ENCODE measurements at regions not wholly inside any gene's neighbourhood (a gene's known extent, or its start where the extent isn't known, plus 50 kb on each side); places are given as distances from the start of the nearest gene placed in this dataset.

DNA sequence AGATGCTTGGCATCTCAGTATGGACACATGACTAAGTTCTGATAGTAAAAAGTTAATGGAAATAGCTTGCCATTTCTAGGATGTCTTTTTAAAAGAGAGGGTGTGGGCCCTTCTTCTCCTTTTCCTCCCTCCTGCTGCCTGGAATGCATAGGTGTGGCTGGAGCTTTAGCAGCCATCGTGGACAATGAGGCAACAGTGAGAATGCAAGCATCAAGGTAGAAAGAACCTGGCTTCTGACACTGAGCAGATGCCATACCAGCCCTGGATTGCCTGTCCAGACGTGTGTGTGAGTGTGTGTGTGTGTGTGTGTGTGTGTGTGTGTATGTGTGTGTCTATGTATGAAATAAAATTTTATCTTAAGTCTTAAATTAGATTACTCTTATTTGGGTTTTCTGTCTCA is 660.1 kb downstream of the XIRP2 start:
- TF ChIP-seq SP1 (IDR thresholded peaks at IDR 0.05) (no peak), ARNT (IDR thresholded peaks at IDR 0.05) (no peak)
